Caco-2 (cell line): ENCODE measurements at regions not wholly inside any gene's neighbourhood (a gene's known extent, or its start where the extent isn't known, plus 50 kb on each side); places are given as distances from the start of the nearest gene placed in this dataset.

Experiments
- BruUV-seq: library from RNA; stranded (reverse); fragments of 400-500 nt; replicated peaks from 2 replicates; lab custom pipeline; 2021; lab: Mats Ljungman, UMichigan
- CTCF ChIA-PET: fragments of 300-600 bp; sonication (Branson Sonifier 250); formaldehyde crosslinking; loops from one replicate; lab custom pipeline; 2022; ENCODE audit warnings: antibody characterized with exemption; lab: Charles Lee
- POLR2A ChIA-PET: fragments of 300-600 bp; sonication (Branson Sonifier 250); formaldehyde crosslinking; loops from one replicate; lab custom pipeline; 2022; ENCODE audit warnings: antibody characterized with exemption; lab: Charles Lee
- DNase-seq, 2 experiments: peaks; one replicate each; pipeline versions ENCODE4 v3.0.0 to v3.0.0-alpha.2; 2020 to 2022
- H3K27me3 ChIP-seq: replicated peaks from 2 replicates; pipeline ENCODE4 v1.6.0; 2011; ENCODE audit warnings: low read length; ENCODE audit not compliant: control insufficient read depth, insufficient read depth
- H3K36me3 ChIP-seq: 2 replicates; pipeline ENCODE4 v1.5.1; 2011; ENCODE audit warnings: low read length; ENCODE audit not compliant: control insufficient read depth, insufficient read depth
- H3K4me1 ChIP-seq: fragments of 250-450 bp; sonication (Bioruptor Pico); 2 replicates; pipeline ENCODE4 v1.5.1; 2020; ENCODE audit warnings: mild to moderate bottlenecking
- H3K4me3 ChIP-seq: 2 replicates; pipeline ENCODE4 v1.5.1; 2011; ENCODE audit warnings: low read depth, mild to moderate bottlenecking, control low read depth, low read length
- H3K9me3 ChIP-seq: fragments of 250-450 bp; sonication (Bioruptor Pico); 2 replicates; pipeline ENCODE4 v1.5.1; 2020; ENCODE audit warnings: mild to moderate bottlenecking, moderate library complexity
- H3K27ac Mint-ChIP-seq: one replicate; pipeline ENCODE4 v1.8.0; 2022; ENCODE audit warnings: mixed read lengths; ENCODE audit not compliant: unreplicated experiment
- H3K27me3 Mint-ChIP-seq: one replicate; pipeline ENCODE4 v1.8.0; 2022; ENCODE audit warnings: mixed read lengths; ENCODE audit not compliant: insufficient read depth, unreplicated experiment
- H3K36me3 Mint-ChIP-seq: one replicate; pipeline ENCODE4 v1.8.0; 2022; ENCODE audit warnings: mild to moderate bottlenecking, mixed read lengths; ENCODE audit not compliant: insufficient read depth, unreplicated experiment
- H3K4me1 Mint-ChIP-seq: one replicate; pipeline ENCODE4 v1.8.0; 2022; ENCODE audit warnings: low read depth, mixed read lengths; ENCODE audit not compliant: unreplicated experiment
- H3K4me3 Mint-ChIP-seq: one replicate; pipeline ENCODE4 v1.8.0; 2022; ENCODE audit warnings: mild to moderate bottlenecking, moderate library complexity, mixed read lengths; ENCODE audit not compliant: unreplicated experiment
- H3K9me3 Mint-ChIP-seq: one replicate; pipeline ENCODE4 v1.8.0; 2022; ENCODE audit warnings: mixed read lengths; ENCODE audit not compliant: unreplicated experiment
- intact Hi-C: fragments of 100-400 bp; cut with micrococcal nuclease; formaldehyde crosslinking; loops from one replicate; pipeline ENCODE4 v1.10.0; 2022; ENCODE audit not compliant: unreplicated experiment
- TF ChIP-seq, protein P1 (sequence below), 2 experiments: fragments of 200-600 bp in 1 of 2; IDR thresholded peaks; 1 replicate in 1 of 2; 2 replicates in 1 of 2; pipeline versions ENCODE4 v1.5.1 to v1.8.0; 2011 to 2022; ENCODE audit warnings: antibody characterized with exemption in 1 of 2, control low read depth in 1 of 2, inconsistent platforms in 1 of 2, low read depth in 1 of 2, low read length in 1 of 2, mild to moderate bottlenecking in 1 of 2, moderate library complexity in 1 of 2; ENCODE audit not compliant: insufficient read depth in 1 of 2, severe bottlenecking in 1 of 2, unreplicated experiment in 1 of 2

DNA sequence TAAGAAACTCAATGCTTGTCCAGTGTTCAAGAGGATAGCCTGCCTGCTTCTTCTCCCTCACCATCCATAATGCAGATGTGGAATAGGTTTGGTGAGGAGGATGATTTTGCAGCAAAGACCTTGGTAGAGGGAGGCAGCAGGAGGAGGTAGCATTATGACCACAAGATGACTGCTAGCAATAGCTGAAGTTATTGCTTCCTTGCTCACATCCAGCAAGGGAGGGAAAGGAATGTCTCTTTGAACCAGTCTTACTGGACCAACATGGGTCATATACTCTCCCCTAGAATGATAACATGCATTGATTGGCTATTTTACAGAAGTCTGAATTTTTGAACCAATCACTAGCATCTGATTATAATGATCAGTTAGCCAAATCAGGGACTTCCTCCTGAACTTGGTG is 607.6 kb downstream of the EBF1 start:
- CTCF ChIA-PET = no interaction called here
- Histone ChIP-seq H3K4me1 (no peaks in the 10 kb centered on the region), H3K4me3 (no peak overlapping the region), H3K9me3 (no peaks in the 10 kb centered on the region), H3K27me3 (no peaks in the 10 kb centered on the region), H3K36me3 (no peaks in the 10 kb centered on the region)
- POLR2A ChIA-PET = no interaction called here
- DNase-seq = no peak
- Mint-ChIP-seq H3K4me3 (no peak overlapping the region), H3K27me3 (peaks cover 6% of the 10 kb centered on the region), H3K36me3 (no peaks in the 10 kb centered on the region), H3K4me1 (no peaks in the 10 kb centered on the region), H3K9me3 (no peaks in the 10 kb centered on the region), H3K27ac (no peak overlapping the region)
- intact Hi-C loops = no loop called here
- no TSS peak for BruUV-seq
- TF ChIP-seq, protein P1, sequence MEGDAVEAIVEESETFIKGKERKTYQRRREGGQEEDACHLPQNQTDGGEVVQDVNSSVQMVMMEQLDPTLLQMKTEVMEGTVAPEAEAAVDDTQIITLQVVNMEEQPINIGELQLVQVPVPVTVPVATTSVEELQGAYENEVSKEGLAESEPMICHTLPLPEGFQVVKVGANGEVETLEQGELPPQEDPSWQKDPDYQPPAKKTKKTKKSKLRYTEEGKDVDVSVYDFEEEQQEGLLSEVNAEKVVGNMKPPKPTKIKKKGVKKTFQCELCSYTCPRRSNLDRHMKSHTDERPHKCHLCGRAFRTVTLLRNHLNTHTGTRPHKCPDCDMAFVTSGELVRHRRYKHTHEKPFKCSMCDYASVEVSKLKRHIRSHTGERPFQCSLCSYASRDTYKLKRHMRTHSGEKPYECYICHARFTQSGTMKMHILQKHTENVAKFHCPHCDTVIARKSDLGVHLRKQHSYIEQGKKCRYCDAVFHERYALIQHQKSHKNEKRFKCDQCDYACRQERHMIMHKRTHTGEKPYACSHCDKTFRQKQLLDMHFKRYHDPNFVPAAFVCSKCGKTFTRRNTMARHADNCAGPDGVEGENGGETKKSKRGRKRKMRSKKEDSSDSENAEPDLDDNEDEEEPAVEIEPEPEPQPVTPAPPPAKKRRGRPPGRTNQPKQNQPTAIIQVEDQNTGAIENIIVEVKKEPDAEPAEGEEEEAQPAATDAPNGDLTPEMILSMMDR (IDR thresholded peaks at IDR 0.05; ENCODE audit: insufficient read depth in 1 of 2, low read depth in 1 of 2, low read length in 1 of 2, severe bottlenecking in 1 of 2, unreplicated experiment in 1 of 2) = no peak

DNA sequence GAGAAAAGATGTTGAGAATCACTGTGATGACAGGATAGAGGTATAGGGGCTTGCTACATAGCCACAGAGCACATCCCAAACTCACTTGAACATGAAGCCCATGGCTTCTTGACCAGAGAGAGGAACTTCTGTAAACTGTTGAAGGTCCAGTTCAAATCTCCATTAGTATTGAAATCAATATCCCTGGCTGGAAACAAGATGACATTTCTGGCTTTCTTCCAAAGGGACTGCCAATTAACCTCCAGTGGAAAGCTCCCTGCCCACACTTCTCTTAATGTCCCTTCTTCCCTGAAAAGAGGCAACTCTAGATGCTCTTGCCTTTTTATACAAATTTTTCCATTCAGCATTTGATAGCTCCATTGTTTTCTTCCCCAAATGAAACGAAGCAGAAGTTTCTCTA is 612.1 kb downstream of the EBF1 start:
- peaks cover 11% of the 10 kb centered on the region for H3K4me1 Mint-ChIP-seq
- no peaks in the 10 kb centered on the region for H3K36me3 Mint-ChIP-seq
- Histone ChIP-seq H3K4me1 (peaks cover 5% of the 10 kb centered on the region), H3K9me3 (no peaks in the 10 kb centered on the region), H3K27me3 (no peaks in the 10 kb centered on the region), H3K4me3 (no peak overlapping the region), H3K36me3 (no peaks in the 10 kb centered on the region)
- no TSS peak for BruUV-seq
- peaks cover 10% of the 10 kb centered on the region for H3K27me3 Mint-ChIP-seq
- no peak overlapping the region for H3K4me3 Mint-ChIP-seq
- CTCF ChIA-PET = no interaction called here
- TF ChIP-seq, protein P1 (IDR thresholded peaks at IDR 0.05; ENCODE audit: insufficient read depth in 1 of 2, low read depth in 1 of 2, low read length in 1 of 2, severe bottlenecking in 1 of 2, unreplicated experiment in 1 of 2) = no peak
- intact Hi-C loops = no loop called here
- DNase-seq = no peak
- no peaks in the 10 kb centered on the region for H3K9me3 Mint-ChIP-seq
- no peak overlapping the region for H3K27ac Mint-ChIP-seq
- POLR2A ChIA-PET = no interaction called here

DNA sequence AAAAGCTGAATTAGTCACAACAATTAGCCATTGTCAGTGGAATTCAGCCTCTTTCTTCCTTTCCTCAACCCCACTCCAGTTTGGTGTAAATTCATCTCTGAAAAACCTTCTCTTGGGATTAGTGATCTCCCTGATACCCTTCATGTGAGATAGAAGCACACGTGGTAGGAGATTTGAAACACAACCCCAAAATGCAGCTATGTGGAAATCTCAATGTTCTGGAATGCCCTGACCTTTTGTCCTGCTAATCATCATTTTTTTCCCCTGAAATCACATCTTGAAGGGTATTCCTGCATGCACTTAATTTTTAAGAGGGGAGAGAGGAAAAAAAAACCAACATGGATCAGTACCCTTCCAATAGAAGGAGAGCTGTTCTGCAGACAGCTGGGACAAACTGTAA is 612.6 kb downstream of the EBF1 start:
- no peak overlapping the region for H3K4me3 ChIP-seq
- no peaks in the 10 kb centered on the region for H3K27me3 ChIP-seq
- ChIA-PET POLR2A (no interaction called here), CTCF (no interaction called here)
- no TSS peak for BruUV-seq
- DNase-seq = no peak
- Mint-ChIP-seq H3K4me1 (peaks cover 11% of the 10 kb centered on the region), H3K4me3 (no peak overlapping the region), H3K27ac (no peak overlapping the region), H3K36me3 (no peaks in the 10 kb centered on the region), H3K27me3 (peaks cover 10% of the 10 kb centered on the region), H3K9me3 (no peaks in the 10 kb centered on the region)
- peaks cover 5% of the 10 kb centered on the region for H3K4me1 ChIP-seq
- H3K36me3 ChIP-seq = no peaks in the 10 kb centered on the region
- TF ChIP-seq, protein P1 (IDR thresholded peaks at IDR 0.05; ENCODE audit: insufficient read depth in 1 of 2, low read depth in 1 of 2, low read length in 1 of 2, severe bottlenecking in 1 of 2, unreplicated experiment in 1 of 2) = no peak
- H3K9me3 ChIP-seq = no peaks in the 10 kb centered on the region
- intact Hi-C loops = no loop called here
